Epithelial cell of prostate (primary cell): ENCODE measurements at regions not wholly inside any gene's neighbourhood (a gene's known extent, or its start where the extent isn't known, plus 50 kb on each side); places are given as distances from the start of the nearest gene placed in this dataset.

ENCODE experiments used
- DNase-seq: peaks from one replicate; pipeline ENCODE4 v3.0.0-alpha.2; 2011; ENCODE audit warnings: low read depth, low spot score
- H3K27ac ChIP-seq: fragments of 450-650 bp; 2 replicates; pipeline ENCODE4 v1.5.1; 2017; ENCODE audit warnings: mild to moderate bottlenecking

- no peak for DNase-seq
- H3K27ac ChIP-seq = peak overlapping the region; percentile 49
These were observed 272.5 kb downstream of the DSEL start for GRCh38 chr18:67243799-67244587.

GRCh38 chr18:67242001-67242400 is 274.5 kb downstream of the DSEL start:
- DNase-seq = no peak
- H3K27ac ChIP-seq = no peak overlapping the region

GRCh38 chr18:67241299-67241698 is 275.2 kb downstream of the DSEL start:
- no peak for DNase-seq
- no peak overlapping the region for H3K27ac ChIP-seq

- no peak for DNase-seq
These were observed 276.7 kb downstream of the DSEL start for GRCh38 chr18:67239826-67240225.

GRCh38 chr18:67232991-67233390 is 283.5 kb downstream of the DSEL start:
- no peak for DNase-seq
- H3K27ac ChIP-seq = peak overlapping the region; percentile 68

More at GRCh38 chr18:67239826-67240225, 276.7 kb downstream of the DSEL start:
- H3K27ac ChIP-seq = no peak overlapping the region

GRCh38 chr18:67232406-67232805 is 284.1 kb downstream of the DSEL start:
- peak; percentile 29 for DNase-seq
- H3K27ac ChIP-seq = peak overlapping the region; percentile 68

- no peak for DNase-seq
- H3K27ac ChIP-seq = no peak overlapping the region
These were observed 293.6 kb downstream of the DSEL start for GRCh38 chr18:67222887-67223286.

GRCh38 chr18:67219821-67220220 is 296.7 kb downstream of the DSEL start:
- DNase-seq = no peak

GRCh38 chr18:67218556-67218955 is 298.0 kb downstream of the DSEL start:
- no peak overlapping the region for H3K27ac ChIP-seq
- DNase-seq = no peak

More at GRCh38 chr18:67219821-67220220, 296.7 kb downstream of the DSEL start:
- H3K27ac ChIP-seq = no peak overlapping the region

- no peak for DNase-seq
These were observed 298.9 kb downstream of the DSEL start for GRCh38 chr18:67217551-67218166.

GRCh38 chr18:67216846-67217245 is 299.7 kb downstream of the DSEL start:
- no peak for DNase-seq
- H3K27ac ChIP-seq = no peak overlapping the region

More at GRCh38 chr18:67217551-67218166, 298.9 kb downstream of the DSEL start:
- no peak overlapping the region for H3K27ac ChIP-seq

GRCh38 chr18:67215686-67216085 is 300.8 kb downstream of the DSEL start:
- no peak for DNase-seq
- no peak overlapping the region for H3K27ac ChIP-seq

- no peak overlapping the region for H3K27ac ChIP-seq
These were observed 304.9 kb downstream of the DSEL start for GRCh38 chr18:67211646-67212045.

GRCh38 chr18:67200665-67201064 is 315.9 kb downstream of the DSEL start:
- DNase-seq = no peak
- no peak overlapping the region for H3K27ac ChIP-seq

More at GRCh38 chr18:67211646-67212045, 304.9 kb downstream of the DSEL start:
- DNase-seq = no peak

- no peak for DNase-seq
- no peak overlapping the region for H3K27ac ChIP-seq
These were observed 316.4 kb downstream of the DSEL start for GRCh38 chr18:67199993-67200617.

- DNase-seq = no peak
These were observed 321.6 kb downstream of the DSEL start for GRCh38 chr18:67194886-67195285.

GRCh38 chr18:67192535-67192934 is 324.0 kb downstream of the DSEL start:
- no peak for DNase-seq
- H3K27ac ChIP-seq = no peak overlapping the region

More at GRCh38 chr18:67194886-67195285, 321.6 kb downstream of the DSEL start:
- H3K27ac ChIP-seq = no peak overlapping the region

GRCh38 chr18:67183398-67183797 is 333.1 kb downstream of the DSEL start:
- no peak overlapping the region for H3K27ac ChIP-seq
- no peak for DNase-seq

GRCh38 chr18:67179726-67180125 is 336.8 kb downstream of the DSEL start:
- DNase-seq = no peak
- no peak overlapping the region for H3K27ac ChIP-seq

GRCh38 chr18:67159662-67160061 is 356.9 kb downstream of the DSEL start:
- DNase-seq = no peak
- H3K27ac ChIP-seq = no peak overlapping the region

GRCh38 chr18:67154979-67155378 is 361.5 kb downstream of the DSEL start:
- no peak for DNase-seq

More at GRCh38 chr18:67154979-67155378, 361.5 kb downstream of the DSEL start:
- H3K27ac ChIP-seq = no peak overlapping the region
